ENCODE measurements at regions not wholly inside any gene's neighbourhood (a gene's known extent, or its start where the extent isn't known, plus 50 kb on each side); places are given as distances from the start of the nearest gene placed in this dataset.
"Not testable (repeated sequence)": the region's sequence is repeated elsewhere in the genome, so short reads cannot be mapped to it uniquely, and the experiment has no call there.

DNA sequence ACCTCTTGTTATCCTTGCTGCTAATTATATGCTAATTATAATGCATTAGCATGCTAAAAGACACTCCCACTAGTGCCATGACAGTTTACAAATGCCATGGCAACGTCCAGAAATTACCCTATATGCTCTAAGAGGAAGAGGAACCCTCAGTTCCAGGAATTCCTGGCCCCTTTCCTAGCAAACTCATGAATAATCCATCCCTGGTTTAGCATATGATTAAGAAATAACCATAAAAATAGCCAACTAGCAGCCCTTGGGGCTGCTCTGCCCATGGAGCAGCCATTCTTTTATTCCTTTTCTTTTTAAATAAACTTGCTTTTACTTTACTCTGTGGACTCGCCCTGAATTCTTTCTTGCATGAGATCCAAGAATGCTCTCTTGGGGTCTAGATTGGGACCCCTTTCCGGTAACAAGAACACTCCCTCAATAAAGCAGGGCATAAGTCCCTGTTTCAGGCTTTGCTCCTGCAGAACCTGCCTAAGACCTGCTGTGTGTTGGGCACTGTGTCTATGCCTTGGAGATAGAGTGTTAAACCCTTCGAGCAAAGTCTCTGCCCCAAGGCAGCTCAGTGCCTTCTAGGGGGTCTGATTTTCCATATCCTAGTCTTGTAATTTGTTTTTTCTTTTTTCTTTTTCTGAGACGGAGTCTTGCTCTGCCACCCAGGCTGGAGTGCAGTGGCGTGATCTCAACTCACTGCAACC, 345.0 kb downstream of the NPIPA7 start:
- intact Hi-C loops (cut with DNase I; ENCODE audit: low total_unique reads); H3K4me3 ChIP-seq; H3K4me1 ChIP-seq; DNase-seq; H3K27me3 ChIP-seq; H3K27ac ChIP-seq; H3K36me3 ChIP-seq; H3K9me3 ChIP-seq: not testable (repeated sequence)

DNA sequence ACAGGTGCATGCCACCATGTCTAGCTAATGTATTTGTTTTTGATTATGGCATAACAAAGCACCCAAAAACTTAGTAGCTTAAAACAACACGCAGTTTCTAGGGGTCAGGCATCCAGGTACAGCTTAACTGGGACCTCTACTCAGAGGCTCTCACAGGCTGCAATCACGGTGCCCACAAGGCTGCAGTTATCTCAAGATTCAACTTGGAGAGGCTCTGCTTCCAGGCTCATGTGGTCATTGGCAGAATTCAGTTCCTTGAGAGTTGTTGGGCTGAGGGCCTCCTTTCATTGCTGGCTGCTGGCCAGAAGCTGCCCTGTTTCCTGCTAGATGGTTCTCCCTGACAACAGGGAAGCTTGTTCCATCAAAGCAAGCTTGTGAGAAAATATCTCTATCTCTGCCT, 348.1 kb downstream of the NPIPA7 start:
- H3K4me1 ChIP-seq; intact Hi-C loops (cut with DNase I; ENCODE audit: low total_unique reads); H3K27ac ChIP-seq; H3K9me3 ChIP-seq; H3K27me3 ChIP-seq; H3K36me3 ChIP-seq; H3K4me3 ChIP-seq; DNase-seq: not testable (repeated sequence)

DNA sequence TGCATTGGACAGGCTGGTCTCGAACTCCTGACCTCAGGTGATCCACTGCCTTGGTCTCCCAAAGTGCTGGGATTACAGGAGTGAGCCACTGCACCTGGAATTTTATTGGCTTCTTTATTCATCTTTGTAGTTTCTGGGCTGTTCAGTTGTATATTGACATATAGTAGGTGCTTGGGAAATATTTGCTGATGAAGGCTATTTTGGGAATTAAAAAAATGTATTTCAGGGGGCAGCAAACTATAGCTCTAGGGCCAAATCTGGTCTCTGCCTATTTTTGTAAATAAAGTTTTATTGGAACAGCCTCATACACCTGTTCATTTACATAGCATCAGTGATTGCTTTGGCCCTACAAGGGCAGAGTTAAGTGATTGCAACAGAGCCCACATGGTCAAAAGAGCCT, 363.6 kb downstream of the NPIPA7 start:
- H3K4me1 ChIP-seq; DNase-seq; intact Hi-C loops (cut with DNase I; ENCODE audit: low total_unique reads); H3K4me3 ChIP-seq; H3K27ac ChIP-seq; H3K27me3 ChIP-seq; H3K9me3 ChIP-seq; H3K36me3 ChIP-seq: not testable (repeated sequence)

DNA sequence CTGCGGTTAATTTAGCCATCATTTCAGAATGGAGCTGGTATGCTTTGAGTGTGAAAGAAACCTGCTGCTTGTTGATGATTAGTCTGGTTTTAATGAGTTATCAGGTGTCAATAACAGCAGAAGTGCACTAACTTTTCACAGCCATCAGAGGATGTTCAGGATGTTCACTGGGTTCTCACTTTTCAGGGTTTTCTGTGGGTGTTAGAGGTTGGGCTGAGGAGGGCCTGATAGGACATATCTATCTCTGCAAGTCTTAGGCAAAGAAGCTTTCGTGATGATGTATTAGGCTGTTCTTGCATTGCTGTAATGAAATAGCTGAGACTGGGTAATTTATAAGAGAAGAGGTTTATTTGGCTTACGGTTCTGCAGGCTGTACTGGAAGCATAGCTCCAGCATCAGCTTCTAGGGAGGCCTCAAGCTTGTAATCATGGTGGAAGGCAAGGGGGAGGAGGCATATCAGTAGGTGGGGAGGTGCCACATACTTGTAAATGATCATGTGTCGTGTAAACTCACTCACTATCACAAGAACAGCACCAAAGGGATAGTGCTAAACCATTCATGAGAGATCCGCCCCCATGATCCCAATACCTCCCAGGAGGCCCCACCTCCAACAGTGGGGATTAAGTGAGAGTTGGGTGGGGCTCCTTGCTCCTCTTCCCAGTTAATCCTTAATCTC, 376.2 kb downstream of the NPIPA7 start:
- H3K9me3 ChIP-seq; DNase-seq; H3K4me1 ChIP-seq; H3K27me3 ChIP-seq; H3K27ac ChIP-seq; intact Hi-C loops (cut with DNase I; ENCODE audit: low total_unique reads); H3K36me3 ChIP-seq; H3K4me3 ChIP-seq: not testable (repeated sequence)

DNA sequence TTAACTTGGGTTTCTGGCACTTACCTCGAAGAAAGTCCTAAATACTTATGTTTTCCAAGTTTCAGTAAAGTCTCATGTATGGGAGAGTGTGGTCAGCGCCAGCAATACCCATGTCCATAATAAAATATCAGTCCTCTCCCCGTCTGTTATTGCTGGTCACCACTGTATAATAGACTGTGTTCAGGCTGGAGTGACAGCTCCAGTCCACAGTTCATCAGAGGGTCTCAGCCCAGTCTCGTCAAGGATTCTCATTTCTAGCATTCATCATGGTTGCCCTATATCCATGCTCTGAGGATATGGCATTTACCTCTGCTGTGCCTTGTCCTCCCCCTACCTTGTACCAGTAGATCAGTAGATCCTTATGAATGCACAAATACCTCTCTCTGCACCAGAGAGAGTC, 384.5 kb downstream of the NPIPA7 start:
- Histone ChIP-seq H3K9me3 (no peaks in the 10 kb centered on the region), H3K4me1 (no peaks in the 10 kb centered on the region), H3K27ac (no peak overlapping the region), H3K4me3 (no peak overlapping the region), H3K27me3 (no peaks in the 10 kb centered on the region), H3K36me3 (no peaks in the 10 kb centered on the region)
- TF ChIP-seq, protein P1, sequence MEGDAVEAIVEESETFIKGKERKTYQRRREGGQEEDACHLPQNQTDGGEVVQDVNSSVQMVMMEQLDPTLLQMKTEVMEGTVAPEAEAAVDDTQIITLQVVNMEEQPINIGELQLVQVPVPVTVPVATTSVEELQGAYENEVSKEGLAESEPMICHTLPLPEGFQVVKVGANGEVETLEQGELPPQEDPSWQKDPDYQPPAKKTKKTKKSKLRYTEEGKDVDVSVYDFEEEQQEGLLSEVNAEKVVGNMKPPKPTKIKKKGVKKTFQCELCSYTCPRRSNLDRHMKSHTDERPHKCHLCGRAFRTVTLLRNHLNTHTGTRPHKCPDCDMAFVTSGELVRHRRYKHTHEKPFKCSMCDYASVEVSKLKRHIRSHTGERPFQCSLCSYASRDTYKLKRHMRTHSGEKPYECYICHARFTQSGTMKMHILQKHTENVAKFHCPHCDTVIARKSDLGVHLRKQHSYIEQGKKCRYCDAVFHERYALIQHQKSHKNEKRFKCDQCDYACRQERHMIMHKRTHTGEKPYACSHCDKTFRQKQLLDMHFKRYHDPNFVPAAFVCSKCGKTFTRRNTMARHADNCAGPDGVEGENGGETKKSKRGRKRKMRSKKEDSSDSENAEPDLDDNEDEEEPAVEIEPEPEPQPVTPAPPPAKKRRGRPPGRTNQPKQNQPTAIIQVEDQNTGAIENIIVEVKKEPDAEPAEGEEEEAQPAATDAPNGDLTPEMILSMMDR (IDR thresholded peaks at IDR 0.05): no peak
- intact Hi-C loops (cut with DNase I; ENCODE audit: low total_unique reads): no loop called here
- no peak for DNase-seq

DNA sequence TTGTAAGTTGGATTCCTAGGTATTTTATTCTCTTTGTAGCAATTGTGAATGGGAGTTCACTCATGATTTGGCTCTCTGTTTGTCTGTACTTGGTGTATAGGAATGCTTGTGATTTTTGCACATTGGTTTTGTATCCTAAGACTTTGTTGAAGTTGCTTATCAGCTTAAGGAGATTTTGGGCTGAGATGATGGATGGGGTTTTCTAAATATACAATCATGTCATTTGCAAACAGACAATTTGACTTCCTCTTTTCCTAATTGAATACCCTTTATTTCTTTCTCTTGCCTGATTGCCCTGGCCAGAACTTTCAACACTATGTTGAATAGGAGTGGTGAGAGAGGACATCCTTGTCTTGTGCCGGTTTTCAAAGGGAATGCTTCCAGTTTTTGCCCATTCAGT, 391.8 kb downstream of the NPIPA7 start:
- H3K27ac ChIP-seq; DNase-seq; H3K27me3 ChIP-seq; H3K9me3 ChIP-seq; intact Hi-C loops (cut with DNase I; ENCODE audit: low total_unique reads); H3K4me1 ChIP-seq; H3K4me3 ChIP-seq; H3K36me3 ChIP-seq: not testable (repeated sequence)

DNA sequence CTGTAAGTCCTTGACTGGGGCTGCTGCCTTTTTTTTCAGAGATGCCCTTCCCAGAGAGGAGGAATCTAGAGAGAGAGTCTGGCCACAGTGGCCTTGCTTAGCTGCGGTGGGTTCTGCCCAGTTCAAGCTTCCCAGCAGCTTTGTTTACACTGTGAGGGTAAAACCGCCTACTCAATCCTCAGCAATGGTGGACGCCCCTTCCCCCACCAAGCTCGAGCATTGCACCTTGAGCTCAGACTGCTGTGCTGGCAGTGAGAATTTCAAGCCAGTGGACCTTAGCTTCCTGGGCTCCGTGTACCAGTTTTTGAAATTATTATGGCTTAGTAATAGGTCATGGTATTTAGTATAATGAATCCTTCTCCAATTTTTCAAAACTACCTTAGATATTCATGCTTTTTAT, 395.4 kb downstream of the NPIPA7 start:
- no peaks in the 10 kb centered on the region for H3K36me3 ChIP-seq
- no peak for DNase-seq
- TF ChIP-seq, protein P1 (IDR thresholded peaks at IDR 0.05): no peak
- no peaks in the 10 kb centered on the region for H3K27me3 ChIP-seq
- H3K27ac ChIP-seq: no peak overlapping the region
- no peak overlapping the region for H3K4me3 ChIP-seq
- no peaks in the 10 kb centered on the region for H3K4me1 ChIP-seq
- intact Hi-C loops (cut with DNase I; ENCODE audit: low total_unique reads): no loop called here
- no peaks in the 10 kb centered on the region for H3K9me3 ChIP-seq

DNA sequence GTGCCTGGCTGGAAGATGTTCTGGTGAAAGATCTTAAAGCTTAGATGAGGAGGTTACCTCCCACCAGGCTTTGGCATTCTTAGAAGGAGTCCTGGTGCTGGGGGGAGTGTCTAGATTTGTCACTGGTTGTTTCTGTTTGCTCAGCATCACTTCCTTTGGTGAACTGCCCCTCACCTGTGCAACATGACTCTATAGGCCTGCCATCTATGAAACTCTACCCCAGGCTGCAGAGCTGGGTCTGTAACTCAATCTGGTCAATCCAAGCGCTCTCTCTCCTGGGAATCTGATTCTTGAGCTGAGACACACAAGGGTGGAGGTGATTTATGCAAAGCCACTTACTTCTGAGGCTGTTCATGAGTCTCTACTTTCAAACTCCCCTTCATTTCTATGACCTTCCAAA, 399.4 kb downstream of the NPIPA7 start:
- DNase-seq: no peak
- intact Hi-C loops (cut with DNase I; ENCODE audit: low total_unique reads): no loop called here

More for the DNA sequence above, 399.4 kb downstream of the NPIPA7 start:
- Histone ChIP-seq H3K9me3 (no peaks in the 10 kb centered on the region), H3K36me3 (no peaks in the 10 kb centered on the region), H3K4me1 (no peaks in the 10 kb centered on the region), H3K4me3 (no peak overlapping the region), H3K27me3 (no peaks in the 10 kb centered on the region), H3K27ac (no peak overlapping the region)
- TF ChIP-seq, protein P1 (IDR thresholded peaks at IDR 0.05): no peak
